ENCODE measurements at regions not wholly inside any gene's neighbourhood (a gene's known extent, or its start where the extent isn't known, plus 50 kb on each side); places are given as distances from the start of the nearest gene placed in this dataset.

GRCh38 chr5:124620743-124621142 lies 125.7 kb downstream of the ZNF608 start:
- TF ChIP-seq ZNF8 (CRISPR knock-in tag; IDR thresholded peaks at IDR 0.05) (no peak), ZNF565 (CRISPR knock-in tag; conservative IDR thresholded peaks at IDR 0.05; ENCODE audit: low read depth) (no peak), ISL1 (CRISPR knock-in tag; IDR thresholded peaks at IDR 0.05) (no peak), ZNF70 (CRISPR knock-in tag; IDR thresholded peaks at IDR 0.05) (no peak), POU6F1 (CRISPR knock-in tag; IDR thresholded peaks at IDR 0.05; ENCODE audit: borderline replicate concordance, low read depth) (no peak), ZFP30 (CRISPR knock-in tag; IDR thresholded peaks at IDR 0.05) (no peak), ZFP3 (CRISPR knock-in tag; IDR thresholded peaks at IDR 0.05) (no peak), CREB5 (CRISPR knock-in tag; IDR thresholded peaks at IDR 0.05; ENCODE audit: low read depth) (no peak), BACH2 (CRISPR knock-in tag; IDR thresholded peaks at IDR 0.05; ENCODE audit: borderline replicate concordance) (no peak), ARNTL (CRISPR knock-in tag; IDR thresholded peaks at IDR 0.05; ENCODE audit: borderline replicate concordance, low read depth) (no peak), ESRRG (CRISPR knock-in tag; IDR thresholded peaks at IDR 0.05) (no peak), GLIS3 (CRISPR knock-in tag; IDR thresholded peaks at IDR 0.05) (no peak), PPARA (CRISPR knock-in tag; IDR thresholded peaks at IDR 0.05; ENCODE audit: borderline replicate concordance) (no peak)
- no peak for ATAC-seq

GRCh38 chr5:124619121-124619520 lies 127.3 kb downstream of the ZNF608 start:
- TF ChIP-seq ZFP3 (CRISPR knock-in tag; IDR thresholded peaks at IDR 0.05): no peak
- no peak for TF ChIP-seq ISL1 (CRISPR knock-in tag; IDR thresholded peaks at IDR 0.05)
- no peak for TF ChIP-seq CSRNP3 (CRISPR knock-in tag; IDR thresholded peaks at IDR 0.05)
- no peak for TF ChIP-seq CREB5 (CRISPR knock-in tag; IDR thresholded peaks at IDR 0.05; ENCODE audit: low read depth)
- TF ChIP-seq TOX (CRISPR knock-in tag; IDR thresholded peaks at IDR 0.05; ENCODE audit: borderline replicate concordance): no peak
- no peak for TF ChIP-seq ESRRG (CRISPR knock-in tag; IDR thresholded peaks at IDR 0.05)
- TF ChIP-seq BACH2 (CRISPR knock-in tag; IDR thresholded peaks at IDR 0.05; ENCODE audit: borderline replicate concordance): no peak
- TF ChIP-seq GLIS3 (CRISPR knock-in tag; IDR thresholded peaks at IDR 0.05): no peak
- no peak for TF ChIP-seq ZNF70 (CRISPR knock-in tag; IDR thresholded peaks at IDR 0.05)
- no peak for TF ChIP-seq PPARA (CRISPR knock-in tag; IDR thresholded peaks at IDR 0.05; ENCODE audit: borderline replicate concordance)
- no peak for TF ChIP-seq ZFP30 (CRISPR knock-in tag; IDR thresholded peaks at IDR 0.05)
- no peak for TF ChIP-seq TSHZ2 (CRISPR knock-in tag; IDR thresholded peaks at IDR 0.05)
- TF ChIP-seq ARNTL (CRISPR knock-in tag; IDR thresholded peaks at IDR 0.05; ENCODE audit: borderline replicate concordance, low read depth): no peak
- TF ChIP-seq ZNF565 (CRISPR knock-in tag; conservative IDR thresholded peaks at IDR 0.05; ENCODE audit: low read depth): no peak
- TF ChIP-seq SNAI2 (CRISPR knock-in tag; IDR thresholded peaks at IDR 0.05): no peak
- TF ChIP-seq CSDC2 (CRISPR knock-in tag; IDR thresholded peaks at IDR 0.05): no peak
- TF ChIP-seq ZC3H10 (CRISPR knock-in tag; IDR thresholded peaks at IDR 0.05): no peak
- TF ChIP-seq OSR1 (CRISPR knock-in tag; IDR thresholded peaks at IDR 0.05): no peak

GRCh38 chr5:124617787-124618186 lies 128.7 kb downstream of the ZNF608 start:
- no peak for ATAC-seq
- no peak for TF ChIP-seq OSR1 (CRISPR knock-in tag; IDR thresholded peaks at IDR 0.05)
- no peak for TF ChIP-seq CSRNP3 (CRISPR knock-in tag; IDR thresholded peaks at IDR 0.05)
- no peak for TF ChIP-seq TOX (CRISPR knock-in tag; IDR thresholded peaks at IDR 0.05; ENCODE audit: borderline replicate concordance)
- TF ChIP-seq CSDC2 (CRISPR knock-in tag; IDR thresholded peaks at IDR 0.05): no peak
- no peak for TF ChIP-seq TSHZ2 (CRISPR knock-in tag; IDR thresholded peaks at IDR 0.05)
- no peak for TF ChIP-seq POU6F1 (CRISPR knock-in tag; IDR thresholded peaks at IDR 0.05; ENCODE audit: borderline replicate concordance, low read depth)

More at GRCh38 chr5:124619121-124619520, 127.3 kb downstream of the ZNF608 start:
- ATAC-seq: no peak
